MM.1S (cell line): ENCODE measurements at regions not wholly inside any gene's neighbourhood (a gene's known extent, or its start where the extent isn't known, plus 50 kb on each side); places are given as distances from the start of the nearest gene placed in this dataset.

Experiments used
- DNase-seq: peaks from one replicate; pipeline ENCODE4 v3.0.0-alpha.2; 2015
- H2AFZ ChIP-seq: fragments of 300-600 bp; sonication (generic); 2 replicates; pipeline ENCODE4 v1.6.0; 2016; ENCODE audit warnings: antibody characterized with exemption, low read length
- H3F3A ChIP-seq: fragments of 300-600 bp; sonication (generic); 2 replicates; pipeline ENCODE4 v1.6.1; 2016; ENCODE audit warnings: mild to moderate bottlenecking, antibody characterized with exemption, low read length, moderate library complexity, mixed read lengths; ENCODE audit not compliant: insufficient read depth
- H3K27ac ChIP-seq: fragments of 300-600 bp; sonication (generic); 2 replicates; pipeline ENCODE4 v1.5.1; 2016; ENCODE audit warnings: mild to moderate bottlenecking, low read length
- H3K27me3 ChIP-seq: fragments of 300-600 bp; sonication (generic); replicated peaks from 2 replicates; pipeline ENCODE4 v1.6.0; 2016; ENCODE audit warnings: low read length; ENCODE audit not compliant: insufficient read depth
- H3K36me3 ChIP-seq: fragments of 300-600 bp; sonication (generic); replicated peaks from 2 replicates; pipeline ENCODE4 v1.6.1; 2016; ENCODE audit warnings: mild to moderate bottlenecking, low read length, mixed read lengths; ENCODE audit not compliant: insufficient read depth
- H3K4me1 ChIP-seq: fragments of 300-600 bp; sonication (generic); 2 replicates; pipeline ENCODE4 v1.6.1; 2016; ENCODE audit warnings: low read length, mixed read lengths
- H3K4me2 ChIP-seq: fragments of 300-600 bp; sonication (generic); 2 replicates; pipeline ENCODE4 v1.6.0; 2016; ENCODE audit warnings: low read depth, low read length
- H3K4me3 ChIP-seq: fragments of 300-600 bp; sonication (generic); 2 replicates; pipeline ENCODE4 v1.5.1; 2016; ENCODE audit warnings: low read length, mixed read lengths
- H3K79me2 ChIP-seq: fragments of 300-600 bp; sonication (generic); 2 replicates; pipeline ENCODE4 v1.6.1; 2016; ENCODE audit warnings: mixed run types, low read length, mixed read lengths
- H3K9ac ChIP-seq: fragments of 300-600 bp; sonication (generic); 2 replicates; pipeline ENCODE4 v1.6.1; 2016; ENCODE audit warnings: low read length, mixed read lengths
- H3K9me2 ChIP-seq: fragments of 300-600 bp; sonication (generic); replicated peaks from 2 replicates; pipeline ENCODE4 v1.6.1; 2016; ENCODE audit warnings: mild to moderate bottlenecking, low read length, mixed read lengths; ENCODE audit not compliant: insufficient read depth
- H3K9me3 ChIP-seq: fragments of 300-600 bp; sonication (generic); replicated peaks from 2 replicates; pipeline ENCODE4 v1.6.1; 2016; ENCODE audit warnings: mild to moderate bottlenecking, low read length, mixed read lengths; ENCODE audit not compliant: insufficient read depth
- H4K20me1 ChIP-seq: fragments of 300-600 bp; sonication (generic); 2 replicates; pipeline ENCODE4 v1.6.1; 2016; ENCODE audit warnings: mild to moderate bottlenecking, low read length, moderate library complexity, mixed read lengths; ENCODE audit not compliant: insufficient read depth
- CTCF ChIP-seq: fragments of 300-600 bp; sonication (generic); IDR thresholded peaks from 2 replicates; pipeline ENCODE4 v1.5.1; 2016; ENCODE audit warnings: antibody characterized with exemption, low read length, mixed read lengths
- EZH2 ChIP-seq: fragments of 300-600 bp; sonication (generic); optimal IDR thresholded peaks from 2 replicates; pipeline ENCODE3; 2017; ENCODE audit warnings: low read depth, mild to moderate bottlenecking, antibody characterized with exemption, low read length, mixed read lengths
- EZH2phosphoT487 ChIP-seq: fragments of 300-600 bp; sonication (generic); IDR thresholded peaks from 2 replicates; pipeline ENCODE4 v1.6.1; 2018; ENCODE audit warnings: antibody characterized with exemption, low read length

- no peak for TF ChIP-seq EZH2
- TF ChIP-seq EZH2phosphoT487: no peak
- no peak for TF ChIP-seq CTCF
- no peaks in the 10 kb centered on the region for H3F3A ChIP-seq
- no peaks in the 10 kb centered on the region for H3K36me3 ChIP-seq
- H2AFZ ChIP-seq: no peak overlapping the region
- H3K4me2 ChIP-seq: no peak overlapping the region
- no peak overlapping the region for H3K9ac ChIP-seq
- DNase-seq: no peak
- no peaks in the 10 kb centered on the region for H4K20me1 ChIP-seq
- H3K9me3 ChIP-seq: no peaks in the 10 kb centered on the region
- no peaks in the 10 kb centered on the region for H3K27me3 ChIP-seq
- no peaks in the 10 kb centered on the region for H3K79me2 ChIP-seq
- no peaks in the 10 kb centered on the region for H3K9me2 ChIP-seq
- no peak overlapping the region for H3K27ac ChIP-seq
- H3K4me3 ChIP-seq: no peak overlapping the region
- no peaks in the 10 kb centered on the region for H3K4me1 ChIP-seq
These were observed 371.5 kb downstream of the PRELID2 start for GRCh38 chr5:145463634-145464033.

GRCh38 chr5:145462525-145462924 is 372.6 kb downstream of the PRELID2 start:
- TF ChIP-seq EZH2: no peak
- no peak for TF ChIP-seq EZH2phosphoT487
- TF ChIP-seq CTCF: no peak
- Histone ChIP-seq H2AFZ (no peak overlapping the region), H3K9me2 (no peaks in the 10 kb centered on the region), H3K79me2 (no peaks in the 10 kb centered on the region), H3K4me2 (no peak overlapping the region), H4K20me1 (no peaks in the 10 kb centered on the region), H3K9me3 (no peaks in the 10 kb centered on the region), H3F3A (no peaks in the 10 kb centered on the region), H3K4me1 (no peaks in the 10 kb centered on the region), H3K27me3 (no peaks in the 10 kb centered on the region), H3K4me3 (no peak overlapping the region), H3K36me3 (no peaks in the 10 kb centered on the region), H3K9ac (no peak overlapping the region), H3K27ac (no peak overlapping the region)
- no peak for DNase-seq

GRCh38 chr5:145450286-145450885 is 384.8 kb downstream of the PRELID2 start:
- DNase-seq: no peak
- H3K36me3 ChIP-seq: no peaks in the 10 kb centered on the region
- H3K4me3 ChIP-seq: no peak overlapping the region
- no peaks in the 10 kb centered on the region for H3K9me3 ChIP-seq
- no peak overlapping the region for H2AFZ ChIP-seq
- no peak overlapping the region for H3K27ac ChIP-seq
- no peaks in the 10 kb centered on the region for H3F3A ChIP-seq
- no peaks in the 10 kb centered on the region for H3K27me3 ChIP-seq
- H3K4me2 ChIP-seq: no peak overlapping the region
- no peaks in the 10 kb centered on the region for H3K79me2 ChIP-seq
- 0 out of 2 replicates have a peak, but pooled peaks cover 11% of the 10 kb centered on the region for H3K4me1 ChIP-seq
- H3K9ac ChIP-seq: no peak overlapping the region
- no peaks in the 10 kb centered on the region for H3K9me2 ChIP-seq
- no peak for TF ChIP-seq EZH2
- no peak for TF ChIP-seq CTCF
- no peak for TF ChIP-seq EZH2phosphoT487
- H4K20me1 ChIP-seq: no peaks in the 10 kb centered on the region
